ENCODE measurements at regions not wholly inside any gene's neighbourhood (a gene's known extent, or its start where the extent isn't known, plus 50 kb on each side); places are given as distances from the start of the nearest gene placed in this dataset.

GRCh38 chr18:41599466-41599865, 355.6 kb upstream of the PIK3C3 start:
- Histone ChIP-seq H3K4me3 (no peak overlapping the region), H3K27me3 (no peaks in the 10 kb centered on the region), H3K4me1 (no peaks in the 10 kb centered on the region), H3K36me3 (no peaks in the 10 kb centered on the region), H3K9me3 (no peaks in the 10 kb centered on the region), H3K27ac (no peak overlapping the region)
- TF ChIP-seq CTCF (IDR thresholded peaks at IDR 0.05): no peak
- TF ChIP-seq POLR2A (IDR thresholded peaks at IDR 0.05): no peak
- no peak for DNase-seq

GRCh38 chr18:41594582-41594981, 360.5 kb upstream of the PIK3C3 start:
- Histone ChIP-seq H3K36me3 (no peaks in the 10 kb centered on the region), H3K9me3 (no peaks in the 10 kb centered on the region), H3K27me3 (no peaks in the 10 kb centered on the region), H3K4me3 (no peak overlapping the region), H3K4me1 (no peaks in the 10 kb centered on the region), H3K27ac (no peak overlapping the region)
- no peak for DNase-seq
- no peak for TF ChIP-seq CTCF (IDR thresholded peaks at IDR 0.05)
- TF ChIP-seq POLR2A (IDR thresholded peaks at IDR 0.05): no peak

- no peaks in the 10 kb centered on the region for H3K27me3 ChIP-seq
- no peaks in the 10 kb centered on the region for H3K4me1 ChIP-seq
- no peak overlapping the region for H3K4me3 ChIP-seq
- TF ChIP-seq CTCF (IDR thresholded peaks at IDR 0.05) (no peak), POLR2A (IDR thresholded peaks at IDR 0.05) (no peak)
- H3K36me3 ChIP-seq: no peaks in the 10 kb centered on the region
- no peak for DNase-seq
- no peaks in the 10 kb centered on the region for H3K9me3 ChIP-seq
- H3K27ac ChIP-seq: no peak overlapping the region
Measured at GRCh38 chr18:41593171-41593675, 361.8 kb upstream of the PIK3C3 start.

GRCh38 chr18:41587976-41588375, 367.1 kb upstream of the PIK3C3 start:
- H3K4me3 ChIP-seq: no peak overlapping the region
- H3K36me3 ChIP-seq: no peaks in the 10 kb centered on the region
- no peaks in the 10 kb centered on the region for H3K9me3 ChIP-seq
- no peaks in the 10 kb centered on the region for H3K4me1 ChIP-seq
- no peak overlapping the region for H3K27ac ChIP-seq
- DNase-seq: no peak
- H3K27me3 ChIP-seq: no peaks in the 10 kb centered on the region
- TF ChIP-seq CTCF (IDR thresholded peaks at IDR 0.05): no peak
- no peak for TF ChIP-seq POLR2A (IDR thresholded peaks at IDR 0.05)

- H3K4me3 ChIP-seq: no peak overlapping the region
- H3K36me3 ChIP-seq: no peaks in the 10 kb centered on the region
- H3K4me1 ChIP-seq: no peaks in the 10 kb centered on the region
- TF ChIP-seq CTCF (IDR thresholded peaks at IDR 0.05) (no peak), POLR2A (IDR thresholded peaks at IDR 0.05) (no peak)
- H3K9me3 ChIP-seq: no peaks in the 10 kb centered on the region
- H3K27me3 ChIP-seq: no peaks in the 10 kb centered on the region
- H3K27ac ChIP-seq: no peak overlapping the region
- no peak for DNase-seq
Measured at GRCh38 chr18:41585512-41585911, 369.5 kb upstream of the PIK3C3 start.

GRCh38 chr18:41579185-41579584, 375.8 kb upstream of the PIK3C3 start:
- H3K4me1 ChIP-seq: no peaks in the 10 kb centered on the region
- TF ChIP-seq POLR2A (IDR thresholded peaks at IDR 0.05) (no peak), CTCF (IDR thresholded peaks at IDR 0.05) (no peak)
- no peak overlapping the region for H3K4me3 ChIP-seq
- H3K27ac ChIP-seq: no peak overlapping the region
- no peaks in the 10 kb centered on the region for H3K27me3 ChIP-seq
- H3K36me3 ChIP-seq: no peaks in the 10 kb centered on the region
- no peak for DNase-seq
- H3K9me3 ChIP-seq: no peaks in the 10 kb centered on the region

Measured in Peyer's patch (tissue), 4 donors.